Astrocyte (in vitro differentiated cells and primary cell): ENCODE measurements at regions not wholly inside any gene's neighbourhood (a gene's known extent, or its start where the extent isn't known, plus 50 kb on each side); places are given as distances from the start of the nearest gene placed in this dataset.

Experiments
- EZH2 ChIP-seq: IDR thresholded peaks from 2 replicates; pipeline ENCODE4 v1.6.1; 2012; ENCODE audit warnings: mild to moderate bottlenecking, low read length, inconsistent platforms; ENCODE audit not compliant: insufficient read depth
- TF ChIP-seq, protein P1 (sequence below): IDR thresholded peaks from 2 replicates; pipeline ENCODE4 v1.5.1; 2011; ENCODE audit warnings: low read depth, mild to moderate bottlenecking, inconsistent platforms, low read length, moderate library complexity; ENCODE audit not compliant: insufficient read depth

DNA sequence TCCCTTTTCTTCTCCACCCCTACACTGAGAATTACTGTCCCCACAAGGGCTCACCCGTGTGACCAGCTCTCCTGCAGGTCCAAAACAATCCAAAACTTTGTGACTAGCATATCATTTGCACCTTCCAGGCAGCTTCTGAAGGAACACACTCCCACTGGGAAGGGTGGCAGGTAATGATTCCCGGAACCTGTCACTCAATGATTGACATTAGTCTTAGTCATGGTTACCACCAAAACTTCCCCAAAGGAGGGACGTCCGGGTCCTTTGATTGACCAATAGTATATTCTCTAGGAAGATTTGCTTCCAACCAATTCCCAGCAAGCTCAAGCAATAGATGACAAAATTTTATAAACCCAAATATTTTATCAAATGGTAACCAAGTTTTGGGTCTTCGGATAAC lies 127.7 kb upstream of the MYLIP start:
- TF ChIP-seq, protein P1, sequence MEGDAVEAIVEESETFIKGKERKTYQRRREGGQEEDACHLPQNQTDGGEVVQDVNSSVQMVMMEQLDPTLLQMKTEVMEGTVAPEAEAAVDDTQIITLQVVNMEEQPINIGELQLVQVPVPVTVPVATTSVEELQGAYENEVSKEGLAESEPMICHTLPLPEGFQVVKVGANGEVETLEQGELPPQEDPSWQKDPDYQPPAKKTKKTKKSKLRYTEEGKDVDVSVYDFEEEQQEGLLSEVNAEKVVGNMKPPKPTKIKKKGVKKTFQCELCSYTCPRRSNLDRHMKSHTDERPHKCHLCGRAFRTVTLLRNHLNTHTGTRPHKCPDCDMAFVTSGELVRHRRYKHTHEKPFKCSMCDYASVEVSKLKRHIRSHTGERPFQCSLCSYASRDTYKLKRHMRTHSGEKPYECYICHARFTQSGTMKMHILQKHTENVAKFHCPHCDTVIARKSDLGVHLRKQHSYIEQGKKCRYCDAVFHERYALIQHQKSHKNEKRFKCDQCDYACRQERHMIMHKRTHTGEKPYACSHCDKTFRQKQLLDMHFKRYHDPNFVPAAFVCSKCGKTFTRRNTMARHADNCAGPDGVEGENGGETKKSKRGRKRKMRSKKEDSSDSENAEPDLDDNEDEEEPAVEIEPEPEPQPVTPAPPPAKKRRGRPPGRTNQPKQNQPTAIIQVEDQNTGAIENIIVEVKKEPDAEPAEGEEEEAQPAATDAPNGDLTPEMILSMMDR, result no peak
- no peak for TF ChIP-seq EZH2
